Liver (tissue), 3 donors: ENCODE measurements at regions not wholly inside any gene's neighbourhood (a gene's known extent, or its start where the extent isn't known, plus 50 kb on each side); places are given as distances from the start of the nearest gene placed in this dataset.

ENCODE experiments used
- JUND ChIP-seq, 2 donors: IDR thresholded peaks; 2 replicates each; pipeline ENCODE4 v1.6.1; 2016; ENCODE audit warnings: antibody characterized with exemption in 2 of 2
- TF ChIP-seq, protein P1 (sequence below): fragments of 150-350 bp; IDR thresholded peaks from 2 replicates; pipeline ENCODE4 v1.5.1; 2017; ENCODE audit warnings: improper control_type of control experiment, low read depth, low read length; ENCODE audit not compliant: missing input control
- donor health status: healthy.
- donor health status: healthy.

DNA sequence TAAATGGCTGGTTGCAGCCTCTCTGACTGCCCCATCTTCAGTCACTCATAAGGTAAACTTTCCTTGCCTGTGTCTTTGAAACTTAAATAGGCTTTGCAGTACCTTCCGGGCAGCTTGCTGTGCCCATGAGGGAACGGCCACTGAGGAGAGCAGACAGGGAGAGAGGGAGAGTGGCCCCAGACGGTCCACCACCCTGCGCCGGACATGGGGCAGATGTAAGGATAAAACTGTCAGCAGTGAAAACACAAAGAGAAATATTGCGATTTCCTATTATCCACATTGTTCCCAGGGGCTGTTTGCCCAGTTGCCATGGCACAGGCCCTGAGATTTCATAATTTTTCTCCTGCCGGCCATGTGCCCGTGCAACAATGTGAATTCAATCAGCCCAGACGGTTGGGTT, 265.9 kb upstream of the SALL3 start:
- TF ChIP-seq, protein P1, sequence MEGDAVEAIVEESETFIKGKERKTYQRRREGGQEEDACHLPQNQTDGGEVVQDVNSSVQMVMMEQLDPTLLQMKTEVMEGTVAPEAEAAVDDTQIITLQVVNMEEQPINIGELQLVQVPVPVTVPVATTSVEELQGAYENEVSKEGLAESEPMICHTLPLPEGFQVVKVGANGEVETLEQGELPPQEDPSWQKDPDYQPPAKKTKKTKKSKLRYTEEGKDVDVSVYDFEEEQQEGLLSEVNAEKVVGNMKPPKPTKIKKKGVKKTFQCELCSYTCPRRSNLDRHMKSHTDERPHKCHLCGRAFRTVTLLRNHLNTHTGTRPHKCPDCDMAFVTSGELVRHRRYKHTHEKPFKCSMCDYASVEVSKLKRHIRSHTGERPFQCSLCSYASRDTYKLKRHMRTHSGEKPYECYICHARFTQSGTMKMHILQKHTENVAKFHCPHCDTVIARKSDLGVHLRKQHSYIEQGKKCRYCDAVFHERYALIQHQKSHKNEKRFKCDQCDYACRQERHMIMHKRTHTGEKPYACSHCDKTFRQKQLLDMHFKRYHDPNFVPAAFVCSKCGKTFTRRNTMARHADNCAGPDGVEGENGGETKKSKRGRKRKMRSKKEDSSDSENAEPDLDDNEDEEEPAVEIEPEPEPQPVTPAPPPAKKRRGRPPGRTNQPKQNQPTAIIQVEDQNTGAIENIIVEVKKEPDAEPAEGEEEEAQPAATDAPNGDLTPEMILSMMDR, result no peak
- TF ChIP-seq JUND (IDR thresholded peaks at IDR 0.05), result no peak
